Fibroblast of the aortic adventitia (primary cell): ENCODE measurements at regions not wholly inside any gene's neighbourhood (a gene's known extent, or its start where the extent isn't known, plus 50 kb on each side); places are given as distances from the start of the nearest gene placed in this dataset.
"Not testable (repeated sequence)": the region's sequence is repeated elsewhere in the genome, so short reads cannot be mapped to it uniquely, and the experiment has no call there.

Source experiments
- DNase-seq: peaks from one replicate; pipeline ENCODE4 v3.0.0-alpha.2; 2010; ENCODE audit warnings: low read depth
- H3K4me3 ChIP-seq: 2 replicates; pipeline ENCODE4 v1.5.1; 2011; ENCODE audit warnings: low read depth, mild to moderate bottlenecking, control low read depth, low read length, moderate library complexity
- TF ChIP-seq, protein P1 (sequence below): IDR thresholded peaks from 2 replicates; pipeline ENCODE4 v1.5.1; 2011; ENCODE audit warnings: mild to moderate bottlenecking, low read length, control low read depth, inconsistent platforms; ENCODE audit not compliant: insufficient read depth

DNA sequence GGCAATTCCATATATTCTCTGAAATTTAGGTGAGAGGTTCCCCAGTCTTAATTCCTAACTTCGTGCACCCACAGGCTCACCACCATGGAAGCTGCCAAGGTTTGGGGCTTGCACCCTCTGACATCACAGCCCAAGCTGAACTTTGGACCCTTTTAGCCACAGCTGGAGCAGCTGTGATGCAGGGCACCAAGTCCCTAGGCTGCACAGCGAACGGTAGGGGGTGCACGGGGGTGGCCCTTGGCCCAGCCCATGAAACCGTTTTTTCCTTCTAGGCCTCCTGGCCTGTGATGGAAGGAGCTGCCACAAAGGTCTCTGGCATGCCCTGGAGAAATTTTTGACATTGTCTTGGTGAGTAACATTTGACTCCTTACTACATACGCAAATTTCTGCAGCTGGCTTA, 251.9 kb upstream of the GRM3 start:
- DNase-seq: no peak
- TF ChIP-seq, protein P1, sequence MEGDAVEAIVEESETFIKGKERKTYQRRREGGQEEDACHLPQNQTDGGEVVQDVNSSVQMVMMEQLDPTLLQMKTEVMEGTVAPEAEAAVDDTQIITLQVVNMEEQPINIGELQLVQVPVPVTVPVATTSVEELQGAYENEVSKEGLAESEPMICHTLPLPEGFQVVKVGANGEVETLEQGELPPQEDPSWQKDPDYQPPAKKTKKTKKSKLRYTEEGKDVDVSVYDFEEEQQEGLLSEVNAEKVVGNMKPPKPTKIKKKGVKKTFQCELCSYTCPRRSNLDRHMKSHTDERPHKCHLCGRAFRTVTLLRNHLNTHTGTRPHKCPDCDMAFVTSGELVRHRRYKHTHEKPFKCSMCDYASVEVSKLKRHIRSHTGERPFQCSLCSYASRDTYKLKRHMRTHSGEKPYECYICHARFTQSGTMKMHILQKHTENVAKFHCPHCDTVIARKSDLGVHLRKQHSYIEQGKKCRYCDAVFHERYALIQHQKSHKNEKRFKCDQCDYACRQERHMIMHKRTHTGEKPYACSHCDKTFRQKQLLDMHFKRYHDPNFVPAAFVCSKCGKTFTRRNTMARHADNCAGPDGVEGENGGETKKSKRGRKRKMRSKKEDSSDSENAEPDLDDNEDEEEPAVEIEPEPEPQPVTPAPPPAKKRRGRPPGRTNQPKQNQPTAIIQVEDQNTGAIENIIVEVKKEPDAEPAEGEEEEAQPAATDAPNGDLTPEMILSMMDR: no peak
- no peak overlapping the region for H3K4me3 ChIP-seq

DNA sequence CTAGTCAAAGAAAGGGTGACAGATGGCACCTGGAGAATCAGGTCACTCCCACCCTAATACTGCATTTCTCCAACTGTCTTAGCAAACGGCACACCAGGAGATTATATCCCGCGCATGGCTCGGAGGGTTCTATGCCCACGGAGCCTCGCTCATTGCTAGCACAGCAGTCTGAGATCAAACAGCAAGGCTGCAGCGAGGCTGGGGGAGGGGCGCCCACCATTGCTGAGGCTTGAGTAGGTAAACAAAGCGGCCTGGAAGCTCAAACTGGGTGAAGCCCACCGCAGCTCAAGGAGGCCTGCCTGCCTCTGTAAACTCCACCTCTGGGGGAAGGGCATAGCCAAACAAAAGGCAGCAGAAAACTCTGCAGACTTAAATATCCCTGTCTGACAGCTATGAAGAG, 268.1 kb upstream of the GRM3 start:
- not testable (repeated sequence) for H3K4me3 ChIP-seq, DNase-seq

DNA sequence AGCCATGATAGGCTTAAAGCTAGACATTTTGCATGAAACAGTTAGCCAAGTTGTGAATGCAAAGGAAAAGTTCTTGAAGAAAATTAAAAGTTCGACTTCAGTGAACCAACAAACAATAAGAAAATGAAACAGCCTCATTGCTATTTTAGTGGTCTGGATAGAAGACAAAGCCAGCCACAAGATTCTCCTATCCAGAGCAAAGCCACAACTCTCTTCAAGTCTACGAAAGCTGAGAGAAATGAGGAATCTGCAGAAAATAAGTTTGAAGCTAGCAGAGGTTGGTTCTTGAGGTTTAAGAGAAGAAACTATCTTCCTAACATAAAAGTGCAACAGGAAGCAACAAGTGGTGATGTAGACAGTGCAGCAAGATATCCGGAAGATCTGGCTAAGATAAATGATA, 271.4 kb upstream of the GRM3 start:
- TF ChIP-seq, protein P1: no peak
- DNase-seq: no peak
- no peak overlapping the region for H3K4me3 ChIP-seq

DNA sequence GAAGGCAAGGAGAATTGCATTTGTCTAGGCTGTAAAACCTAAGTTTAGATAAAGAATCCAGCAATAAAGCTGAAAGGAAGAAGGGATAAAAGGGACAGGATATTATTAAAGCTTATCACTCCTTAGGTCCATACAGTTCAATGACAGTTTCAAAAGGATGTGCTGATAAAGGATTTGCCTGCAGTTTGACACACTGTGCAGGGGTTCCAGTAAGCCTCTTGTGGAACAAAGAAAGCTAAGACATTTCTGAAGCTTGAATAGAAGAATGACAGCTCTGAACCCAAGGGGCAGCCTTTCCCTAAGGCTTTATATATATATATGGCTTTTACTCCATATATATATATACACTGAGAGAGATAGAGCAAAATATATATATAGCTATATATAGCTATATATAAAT, 276.8 kb upstream of the GRM3 start:
- TF ChIP-seq, protein P1: no peak
- DNase-seq: no peak
- H3K4me3 ChIP-seq: no peak overlapping the region

DNA sequence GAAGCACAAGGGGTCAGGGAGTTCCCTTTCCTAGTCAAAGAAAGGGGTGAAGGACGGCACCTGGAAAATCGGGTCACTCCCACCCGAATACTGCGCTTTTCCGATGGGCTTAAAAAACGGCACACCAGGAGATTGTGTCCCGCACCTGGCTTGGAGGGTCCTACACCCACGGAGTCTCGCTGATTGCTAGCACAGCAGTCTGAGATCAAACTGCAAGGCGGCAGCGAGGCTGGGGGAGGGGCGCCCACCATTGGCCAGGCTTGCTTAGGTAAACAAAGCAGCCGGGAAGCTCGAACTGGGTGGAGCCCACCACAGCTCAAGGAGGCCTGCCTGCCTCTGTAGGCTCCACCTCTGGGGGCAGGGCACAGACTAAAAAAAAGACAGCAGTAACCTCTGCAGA, 303.3 kb upstream of the GRM3 start:
- not testable (repeated sequence) for H3K4me3 ChIP-seq, DNase-seq

DNA sequence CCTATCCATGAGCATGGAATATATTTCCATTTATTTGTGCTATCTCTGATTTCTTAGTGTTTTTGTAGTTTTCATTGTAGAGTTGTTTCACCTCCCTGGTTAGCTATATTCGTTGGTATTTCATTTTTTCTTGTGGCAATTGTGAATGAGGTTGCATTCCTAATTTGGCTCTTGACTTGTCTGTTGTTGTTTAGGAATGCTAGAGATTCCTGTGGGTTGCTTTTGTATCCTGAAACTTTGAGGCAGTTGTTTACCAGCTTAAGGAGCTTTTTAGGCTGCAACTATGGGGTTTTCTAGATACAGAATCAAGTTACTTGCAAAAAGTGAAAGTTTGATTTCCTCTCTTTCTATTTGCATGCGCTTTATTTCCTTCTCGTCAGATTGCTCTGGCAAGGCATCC, 304.7 kb upstream of the GRM3 start:
- no peak overlapping the region for H3K4me3 ChIP-seq
- TF ChIP-seq, protein P1: no peak
- no peak for DNase-seq

DNA sequence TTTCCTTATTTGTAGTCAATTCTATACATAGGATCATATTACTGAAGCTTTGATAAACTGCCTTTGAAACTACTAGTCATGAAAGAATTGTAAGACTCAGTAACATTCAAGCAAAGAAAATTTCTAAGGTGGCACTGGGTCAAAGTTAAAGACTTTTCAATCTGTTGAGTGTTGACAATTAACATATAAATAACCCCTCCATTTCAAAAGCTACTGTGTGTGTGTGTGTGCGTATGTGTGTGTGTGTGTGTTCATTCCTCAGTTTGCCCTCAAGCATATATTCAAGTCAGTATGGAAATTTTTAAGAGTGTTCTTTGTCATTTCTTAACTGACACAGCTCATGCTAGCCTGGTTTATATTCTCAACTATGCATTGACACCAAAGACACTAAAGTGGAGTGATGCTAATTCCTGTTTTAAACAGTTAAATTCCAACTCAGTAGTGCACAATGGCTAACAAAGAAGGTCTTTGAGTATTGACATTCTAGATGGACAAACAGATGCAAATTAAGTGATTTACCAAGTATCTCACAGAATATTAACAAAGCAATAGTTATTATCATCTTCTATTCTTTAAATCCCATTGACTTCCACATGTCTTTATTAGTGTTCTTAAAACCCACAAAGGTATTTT, 314.8 kb upstream of the GRM3 start:
- TF ChIP-seq, protein P1: no peak
- no peak for DNase-seq
- H3K4me3 ChIP-seq: no peak overlapping the region

DNA sequence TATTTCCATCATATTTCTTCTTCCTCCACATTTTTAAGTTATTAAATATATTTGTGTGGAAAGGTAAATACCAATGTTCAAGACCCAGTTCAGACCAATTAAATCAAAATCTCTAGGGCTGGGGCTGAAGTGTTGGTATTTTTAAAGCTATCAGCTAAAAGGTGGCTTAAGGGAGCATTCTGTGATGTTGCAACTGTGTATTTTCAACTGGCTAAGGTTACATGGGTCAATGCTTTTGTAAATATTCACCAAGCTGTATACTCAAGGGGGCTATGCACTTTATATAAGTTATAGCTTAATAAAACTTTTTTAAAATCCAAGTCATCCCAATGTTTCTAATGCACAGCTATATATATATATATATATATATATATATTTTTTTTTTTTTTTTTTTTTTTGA, 316.9 kb upstream of the GRM3 start:
- no peak for DNase-seq
- TF ChIP-seq, protein P1: no peak
- H3K4me3 ChIP-seq: no peak overlapping the region
